ENCODE measurements at regions not wholly inside any gene's neighbourhood (a gene's known extent, or its start where the extent isn't known, plus 50 kb on each side); places are given as distances from the start of the nearest gene placed in this dataset.

- CTCF ChIA-PET, result interaction anchor here (1.3 to 1.9 kb wide), 2 partner anchors 9 to 12 kb away, joined by 4 to 6 read pairs; no protein-coding TSS in a partner anchor
- Histone ChIP-seq H3K4me2 (no peak overlapping the region), H3K4me3 (no peak overlapping the region), H3K27ac (no peak overlapping the region), H3K4me1 (no peaks in the 10 kb centered on the region), H3K9me3 (peaks cover 8% of the 10 kb centered on the region; the same call in 2 of the 3 replicates)
- no peak for TF ChIP-seq HES2 (IDR thresholded peaks at IDR 0.05)
- TF ChIP-seq ESRRA (IDR thresholded peaks at IDR 0.05; ENCODE audit: borderline replicate concordance, low read length), result no peak
- no peak for TF ChIP-seq SREBF2 (IDR thresholded peaks at IDR 0.05)
- no peak for TF ChIP-seq PBX3 (IDR thresholded peaks at IDR 0.05)
- no peak for TF ChIP-seq HEYL (CRISPR knock-in tag; IDR thresholded peaks at IDR 0.05)
- TF ChIP-seq HMGXB4 (CRISPR knock-in tag; IDR thresholded peaks at IDR 0.05; ENCODE audit: borderline replicate concordance), result no peak
- no peak for TF ChIP-seq SMC3 (IDR thresholded peaks at IDR 0.05)
- TF ChIP-seq, protein P1, sequence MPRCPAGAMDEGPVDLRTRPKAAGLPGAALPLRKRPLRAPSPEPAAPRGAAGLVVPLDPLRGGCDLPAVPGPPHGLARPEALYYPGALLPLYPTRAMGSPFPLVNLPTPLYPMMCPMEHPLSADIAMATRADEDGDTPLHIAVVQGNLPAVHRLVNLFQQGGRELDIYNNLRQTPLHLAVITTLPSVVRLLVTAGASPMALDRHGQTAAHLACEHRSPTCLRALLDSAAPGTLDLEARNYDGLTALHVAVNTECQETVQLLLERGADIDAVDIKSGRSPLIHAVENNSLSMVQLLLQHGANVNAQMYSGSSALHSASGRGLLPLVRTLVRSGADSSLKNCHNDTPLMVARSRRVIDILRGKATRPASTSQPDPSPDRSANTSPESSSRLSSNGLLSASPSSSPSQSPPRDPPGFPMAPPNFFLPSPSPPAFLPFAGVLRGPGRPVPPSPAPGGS (IDR thresholded peaks at IDR 0.05), result no peak
- TF ChIP-seq HOXA7 (CRISPR knock-in tag; IDR thresholded peaks at IDR 0.05), result no peak
- no peak for TF ChIP-seq JUN (IDR thresholded peaks at IDR 0.05)
- TF ChIP-seq RNF2 (IDR thresholded peaks at IDR 0.05; ENCODE audit: borderline replicate concordance, low read depth), result no peak
- no peak for TF ChIP-seq PHF8 (IDR thresholded peaks at IDR 0.05; ENCODE audit: borderline replicate concordance, low read depth)
- no peak for TF ChIP-seq CBX8 (IDR thresholded peaks at IDR 0.05)
- TF ChIP-seq BHLHE40 (IDR thresholded peaks at IDR 0.05; ENCODE audit: low read depth, low read length), result no peak
- TF ChIP-seq, protein P2, sequence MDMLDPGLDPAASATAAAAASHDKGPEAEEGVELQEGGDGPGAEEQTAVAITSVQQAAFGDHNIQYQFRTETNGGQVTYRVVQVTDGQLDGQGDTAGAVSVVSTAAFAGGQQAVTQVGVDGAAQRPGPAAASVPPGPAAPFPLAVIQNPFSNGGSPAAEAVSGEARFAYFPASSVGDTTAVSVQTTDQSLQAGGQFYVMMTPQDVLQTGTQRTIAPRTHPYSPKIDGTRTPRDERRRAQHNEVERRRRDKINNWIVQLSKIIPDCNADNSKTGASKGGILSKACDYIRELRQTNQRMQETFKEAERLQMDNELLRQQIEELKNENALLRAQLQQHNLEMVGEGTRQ (IDR thresholded peaks at IDR 0.05), result no peak
- TF ChIP-seq NR3C1 (IDR thresholded peaks at IDR 0.05), result no peak
- no peak for TF ChIP-seq CHD2 (IDR thresholded peaks at IDR 0.05; ENCODE audit: low read length, partially characterized antibody)
- DNase-seq (ENCODE audit: low read depth in 1 of 2, low spot score in 1 of 2), result no peak
- ATAC-seq, result no peak
- FAIRE-seq, result no peak
- POLR2A ChIA-PET, result no interaction called here
- WGBS (ENCODE audit: missing lambda C conversion rate), result 6% methylated on average over 6 of the region's 6 CpGs
These were observed 210.4 kb upstream of the KCNG1 start for GRCh38 chr20:51233345-51233744.

DNA sequence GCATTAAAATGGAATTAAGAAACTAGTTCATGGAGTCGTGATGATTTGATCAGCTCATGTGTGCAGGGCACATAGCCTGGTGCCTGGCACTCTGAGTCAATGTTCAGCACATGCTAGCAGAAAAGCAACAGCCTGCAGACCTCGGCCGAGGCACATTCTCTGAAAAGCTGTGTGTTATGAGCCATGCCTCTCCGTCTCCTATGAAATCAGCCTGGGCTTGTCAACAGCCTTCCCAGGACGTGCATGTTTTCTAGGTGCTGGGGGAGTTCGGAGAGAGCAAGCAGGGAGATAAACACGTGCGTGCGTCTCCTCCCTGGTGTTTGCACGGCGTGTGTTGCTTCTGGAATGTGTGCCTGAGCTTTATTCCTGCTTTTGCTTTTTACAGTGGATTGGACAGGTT, 207.8 kb upstream of the KCNG1 start:
- peak in 1 of 2 experiments; percentile 36; a peak in 3 of 6 replicates for ATAC-seq
- no peak for DNase-seq (ENCODE audit: low read depth in 1 of 2, low spot score in 1 of 2)
- Histone ChIP-seq H3K4me1 (no peaks in the 10 kb centered on the region), H3K9me3 (peaks cover 8% of the 10 kb centered on the region; the same call in 2 of the 3 replicates), H3K27ac (no peak overlapping the region), H3K4me3 (no peak overlapping the region), H3K4me2 (peak overlapping the region; percentile 20; the same call in 2 of the 3 replicates)
- no peak for FAIRE-seq
- 21% methylated on average over 11 of the region's 11 CpGs for WGBS (ENCODE audit: missing lambda C conversion rate)
- CTCF ChIA-PET, result interaction anchor here (0.9 kb wide), 1 partner anchor 9 kb away, joined by 3 read pairs; no protein-coding TSS in a partner anchor
- no peak for TF ChIP-seq CHD2 (IDR thresholded peaks at IDR 0.05; ENCODE audit: low read length, partially characterized antibody)
- POLR2A ChIA-PET, result no interaction called here

DNA sequence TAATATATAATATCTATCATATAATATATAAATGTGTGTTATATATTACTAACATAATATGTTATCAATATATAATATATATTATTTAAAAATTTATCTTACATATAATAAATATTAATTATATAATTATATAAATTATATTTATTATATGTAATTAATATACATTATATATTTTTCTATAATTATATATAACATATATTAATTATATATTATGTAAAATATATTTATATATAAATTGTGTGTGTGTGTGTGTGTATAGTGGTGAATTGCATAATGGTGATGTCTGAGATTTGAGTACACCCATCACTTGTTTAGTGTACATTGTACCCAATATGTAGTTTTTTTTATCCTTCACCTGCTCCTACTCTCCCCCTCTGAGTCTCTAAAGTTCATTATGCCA, 205.9 kb upstream of the KCNG1 start:
- Histone ChIP-seq H3K4me3 (no peak overlapping the region), H3K4me1 (no peaks in the 10 kb centered on the region), H3K27ac (no peak overlapping the region), H3K4me2 (no peak overlapping the region), H3K9me3 (peaks cover 8% of the 10 kb centered on the region; the same call in 2 of the 3 replicates)
- TF ChIP-seq CHD2 (IDR thresholded peaks at IDR 0.05; ENCODE audit: low read length, partially characterized antibody), result no peak
- TF ChIP-seq PBX3 (IDR thresholded peaks at IDR 0.05), result no peak
- no peak for TF ChIP-seq POLR2A (IDR thresholded peaks at IDR 0.05; ENCODE audit: low read length)
- TF ChIP-seq PHF8 (IDR thresholded peaks at IDR 0.05; ENCODE audit: borderline replicate concordance, low read depth), result no peak
- TF ChIP-seq KDM1A (IDR thresholded peaks at IDR 0.05; ENCODE audit: low read depth), result no peak
- TF ChIP-seq ZFP36 (IDR thresholded peaks at IDR 0.05; ENCODE audit: borderline replicate concordance, partially characterized antibody), result no peak
- no peak for TF ChIP-seq JUN (IDR thresholded peaks at IDR 0.05)
- TF ChIP-seq JUNB (IDR thresholded peaks at IDR 0.05), result no peak
- TF ChIP-seq, protein P3, sequence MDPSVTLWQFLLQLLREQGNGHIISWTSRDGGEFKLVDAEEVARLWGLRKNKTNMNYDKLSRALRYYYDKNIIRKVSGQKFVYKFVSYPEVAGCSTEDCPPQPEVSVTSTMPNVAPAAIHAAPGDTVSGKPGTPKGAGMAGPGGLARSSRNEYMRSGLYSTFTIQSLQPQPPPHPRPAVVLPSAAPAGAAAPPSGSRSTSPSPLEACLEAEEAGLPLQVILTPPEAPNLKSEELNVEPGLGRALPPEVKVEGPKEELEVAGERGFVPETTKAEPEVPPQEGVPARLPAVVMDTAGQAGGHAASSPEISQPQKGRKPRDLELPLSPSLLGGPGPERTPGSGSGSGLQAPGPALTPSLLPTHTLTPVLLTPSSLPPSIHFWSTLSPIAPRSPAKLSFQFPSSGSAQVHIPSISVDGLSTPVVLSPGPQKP (IDR thresholded peaks at IDR 0.05; ENCODE audit: low read depth, low read length), result no peak
- ChIA-PET POLR2A (no interaction called here), CTCF (no interaction called here)
- ATAC-seq (no peak), FAIRE-seq (no peak), DNase-seq (ENCODE audit: low read depth in 1 of 2, low spot score in 1 of 2) (no peak)
